ENCODE measurements at regions not wholly inside any gene's neighbourhood (a gene's known extent, or its start where the extent isn't known, plus 50 kb on each side); places are given as distances from the start of the nearest gene placed in this dataset.
"Not testable (repeated sequence)": the region's sequence is repeated elsewhere in the genome, so short reads cannot be mapped to it uniquely, and the experiment has no call there.

DNA sequence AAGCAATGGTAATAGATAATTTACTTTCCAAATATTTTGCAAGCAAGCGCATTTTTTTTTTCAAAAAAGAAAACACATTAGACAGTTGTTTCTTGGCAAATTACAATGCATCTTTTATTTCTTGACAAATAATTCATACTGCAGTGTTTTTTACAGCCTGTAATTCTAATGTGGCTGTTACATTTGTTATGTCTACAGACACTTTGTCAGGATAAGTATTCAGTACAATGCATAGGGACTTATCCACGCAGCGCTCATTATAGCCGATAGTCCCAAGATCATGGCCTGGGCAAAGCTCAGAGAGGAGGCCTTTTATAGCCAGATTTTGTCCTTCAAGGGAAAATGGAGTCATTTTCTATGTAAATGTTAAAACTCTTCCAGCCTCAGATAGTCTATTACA lies 123.0 kb upstream of the FANCL start:
- in situ Hi-C loops (cut with HindIII; ENCODE audit: low sequenced_read_pairs), result no loop called here
- no peak for DNase-seq (ENCODE audit: low spot score)

GRCh38 chr2:58358026-58358425 lies 116.9 kb upstream of the FANCL start:
- no peak for DNase-seq (ENCODE audit: low spot score)
- in situ Hi-C loops (cut with HindIII; ENCODE audit: low sequenced_read_pairs), result no loop called here

DNA sequence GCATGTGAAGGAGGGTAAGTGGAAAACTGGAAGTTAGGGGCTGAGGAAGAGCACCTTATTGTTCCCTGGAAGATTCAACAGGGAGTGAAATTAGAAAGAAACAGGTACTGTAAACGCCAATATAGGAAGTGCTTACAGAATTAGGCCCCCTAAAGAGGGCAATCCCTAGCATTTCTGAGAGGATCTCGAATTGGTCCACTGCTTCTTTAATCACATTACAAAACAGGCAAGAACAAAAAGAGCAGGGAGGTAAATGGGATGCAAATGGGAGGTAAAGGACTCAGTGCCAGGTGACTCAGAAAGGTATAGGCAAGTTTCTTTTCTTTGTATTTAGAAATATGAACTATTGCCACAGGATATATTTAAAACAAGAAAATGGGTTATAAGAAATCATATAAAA lies 116.4 kb upstream of the FANCL start:
- in situ Hi-C loops (cut with HindIII; ENCODE audit: low sequenced_read_pairs), result no loop called here
- no peak for DNase-seq (ENCODE audit: low spot score)

- in situ Hi-C loops (cut with HindIII; ENCODE audit: low sequenced_read_pairs), result no loop called here
- no peak for DNase-seq (ENCODE audit: low spot score)
Observed at GRCh38 chr2:58354230-58354629, 113.1 kb upstream of the FANCL start.

- no peak for DNase-seq (ENCODE audit: low spot score)
- in situ Hi-C loops (cut with HindIII; ENCODE audit: low sequenced_read_pairs), result no loop called here
Observed at GRCh38 chr2:58350484-58350883, 109.4 kb upstream of the FANCL start.

DNA sequence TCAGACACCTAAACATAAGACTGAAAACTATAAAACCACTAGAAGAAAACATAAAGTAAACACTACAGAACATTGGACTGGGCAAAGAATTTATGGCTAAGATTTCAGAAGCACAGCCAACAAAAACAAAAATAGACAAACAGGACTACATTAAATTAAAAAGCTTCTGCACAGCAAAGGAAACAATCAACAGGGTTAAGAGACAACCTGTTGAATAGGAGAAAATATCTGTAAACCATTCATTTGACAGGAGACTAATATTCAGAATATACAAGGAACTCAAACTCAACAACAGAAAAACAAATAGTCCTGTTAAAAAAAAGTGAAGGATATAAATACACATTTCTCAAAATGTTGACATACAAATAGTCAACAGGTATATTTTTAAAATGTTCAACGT lies 106.7 kb upstream of the FANCL start:
- DNase-seq (ENCODE audit: low spot score), result no peak
- in situ Hi-C loops (cut with HindIII; ENCODE audit: low sequenced_read_pairs), result no loop called here

- DNase-seq (ENCODE audit: low spot score), result no peak
- in situ Hi-C loops (cut with HindIII; ENCODE audit: low sequenced_read_pairs), result no loop called here
Observed at GRCh38 chr2:58341047-58341446, 99.9 kb upstream of the FANCL start.

- in situ Hi-C loops (cut with HindIII; ENCODE audit: low sequenced_read_pairs), result no loop called here
- DNase-seq (ENCODE audit: low spot score), result no peak
Observed at GRCh38 chr2:58339548-58340243, 98.6 kb upstream of the FANCL start.

DNA sequence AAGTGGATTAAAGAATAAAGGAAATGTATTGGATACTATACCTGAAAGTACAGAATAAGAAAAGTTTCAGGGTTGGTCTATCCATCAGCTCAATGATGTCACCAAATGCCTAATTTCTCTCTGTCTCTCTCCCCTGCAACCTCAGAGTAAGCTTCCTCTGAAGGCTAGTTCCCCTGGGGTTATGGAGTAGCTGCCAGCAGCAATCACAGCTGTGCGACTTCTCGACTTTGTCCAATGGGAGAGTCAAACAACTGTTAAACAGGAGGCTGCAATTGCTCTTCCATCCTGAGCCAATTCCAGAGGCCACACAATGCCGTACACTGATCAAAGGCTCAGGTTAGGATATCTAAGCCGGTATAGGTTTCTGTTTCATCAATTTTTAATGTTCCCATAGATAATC lies 95.3 kb upstream of the FANCL start:
- in situ Hi-C loops (cut with HindIII; ENCODE audit: low sequenced_read_pairs), result no loop called here
- DNase-seq (ENCODE audit: low spot score), result no peak

DNA sequence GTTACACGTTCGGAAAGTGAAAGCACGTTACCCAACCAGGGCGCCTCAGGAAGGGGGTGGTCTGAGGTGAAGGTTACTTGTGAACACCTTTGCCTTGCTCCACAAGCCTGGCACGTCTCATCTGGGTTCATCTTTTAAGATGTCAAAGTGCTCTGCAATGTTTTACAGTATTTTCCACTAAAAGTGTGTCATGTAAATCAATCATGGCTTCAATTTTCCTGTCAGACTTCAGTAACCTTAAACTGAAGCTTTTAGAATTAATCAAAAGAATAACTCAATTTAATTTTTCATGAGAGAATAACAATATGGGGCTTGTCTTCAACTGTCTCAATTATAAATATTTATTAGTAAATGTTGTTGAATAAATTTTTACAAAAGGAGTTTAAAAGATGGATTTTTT lies 93.3 kb upstream of the FANCL start:
- no peak for DNase-seq (ENCODE audit: low spot score)
- in situ Hi-C loops (cut with HindIII; ENCODE audit: low sequenced_read_pairs), result no loop called here

- DNase-seq (ENCODE audit: low spot score); in situ Hi-C loops (cut with HindIII; ENCODE audit: low sequenced_read_pairs): not testable (repeated sequence)
Observed at GRCh38 chr2:58325296-58325895, 84.3 kb upstream of the FANCL start.

GRCh38 chr2:58319481-58319880 lies 78.4 kb upstream of the FANCL start:
- in situ Hi-C loops (cut with HindIII; ENCODE audit: low sequenced_read_pairs), result no loop called here

DNA sequence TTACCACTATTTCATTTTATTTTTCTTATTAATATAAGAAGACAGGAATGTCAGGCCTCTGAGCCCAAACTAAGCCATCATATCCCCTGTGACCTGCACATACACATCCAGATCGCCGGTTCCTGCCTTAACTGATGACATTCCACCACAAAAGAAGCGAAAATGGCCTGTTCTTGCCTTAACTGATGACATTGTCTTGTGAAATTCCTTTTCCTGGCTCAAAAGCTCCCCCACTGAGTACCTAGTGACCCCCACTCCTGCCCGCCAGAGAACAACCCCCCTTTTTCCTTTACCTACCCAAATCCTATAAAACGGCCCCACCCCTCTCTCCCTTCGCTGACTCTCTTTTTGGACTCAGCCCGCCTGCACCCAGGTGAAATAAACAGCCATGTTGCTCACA lies 77.8 kb upstream of the FANCL start:
- DNase-seq (ENCODE audit: low spot score); in situ Hi-C loops (cut with HindIII; ENCODE audit: low sequenced_read_pairs): not testable (repeated sequence)

More at GRCh38 chr2:58319481-58319880, 78.4 kb upstream of the FANCL start:
- no peak for DNase-seq (ENCODE audit: low spot score)

GRCh38 chr2:58313926-58314325 lies 72.8 kb upstream of the FANCL start:
- in situ Hi-C loops (cut with HindIII; ENCODE audit: low sequenced_read_pairs), result no loop called here
- DNase-seq (ENCODE audit: low spot score), result no peak

DNA sequence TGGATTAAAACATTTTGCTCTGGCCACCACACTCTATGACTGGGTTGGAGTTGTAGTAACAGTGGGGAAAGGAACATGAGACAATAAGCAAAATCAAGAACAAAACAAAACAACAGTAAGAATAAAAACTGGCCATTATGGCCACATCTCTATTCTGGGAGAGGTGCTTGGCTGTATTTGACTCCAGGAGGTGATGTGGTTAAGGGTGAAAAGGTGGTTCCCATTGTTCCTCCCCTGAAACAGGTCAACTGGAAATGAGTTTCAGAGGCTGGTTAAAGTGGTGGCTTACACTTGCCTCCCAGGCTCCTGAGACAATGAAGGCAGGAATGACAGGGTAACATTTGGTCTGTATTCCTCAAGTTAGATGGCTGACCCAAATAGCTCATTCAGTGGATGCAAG lies 67.3 kb upstream of the FANCL start:
- no peak for DNase-seq (ENCODE audit: low spot score)
- in situ Hi-C loops (cut with HindIII; ENCODE audit: low sequenced_read_pairs), result no loop called here

DNA sequence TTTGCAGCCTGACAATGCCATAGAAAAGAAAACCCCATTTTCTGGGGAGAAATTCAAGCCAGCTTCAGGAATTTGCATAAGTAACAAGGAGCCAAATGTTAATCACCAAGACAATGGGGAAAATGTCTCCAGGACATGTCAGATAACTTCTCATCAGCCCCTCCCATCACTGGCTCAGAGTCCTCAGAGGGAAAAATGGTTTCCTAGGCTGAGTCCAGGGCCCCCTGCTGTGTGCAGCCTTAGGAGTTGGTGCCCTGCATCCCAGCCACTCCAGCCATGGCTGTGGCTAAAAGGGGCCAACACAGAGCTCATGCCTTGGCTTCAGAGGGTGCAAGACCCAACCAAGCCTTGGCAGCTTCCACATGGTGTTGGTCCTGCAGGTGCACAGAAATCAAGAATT lies 63.7 kb upstream of the FANCL start:
- DNase-seq (ENCODE audit: low spot score), result no peak
- in situ Hi-C loops (cut with HindIII; ENCODE audit: low sequenced_read_pairs), result no loop called here

- in situ Hi-C loops (cut with HindIII; ENCODE audit: low sequenced_read_pairs), result no loop called here
- DNase-seq (ENCODE audit: low spot score), result no peak
Observed at GRCh38 chr2:58299123-58299522, 58.0 kb upstream of the FANCL start.

GRCh38 chr2:58293056-58293455 lies 51.9 kb upstream of the FANCL start:
- in situ Hi-C loops (cut with HindIII; ENCODE audit: low sequenced_read_pairs), result no loop called here
- DNase-seq (ENCODE audit: low spot score), result no peak

DNA sequence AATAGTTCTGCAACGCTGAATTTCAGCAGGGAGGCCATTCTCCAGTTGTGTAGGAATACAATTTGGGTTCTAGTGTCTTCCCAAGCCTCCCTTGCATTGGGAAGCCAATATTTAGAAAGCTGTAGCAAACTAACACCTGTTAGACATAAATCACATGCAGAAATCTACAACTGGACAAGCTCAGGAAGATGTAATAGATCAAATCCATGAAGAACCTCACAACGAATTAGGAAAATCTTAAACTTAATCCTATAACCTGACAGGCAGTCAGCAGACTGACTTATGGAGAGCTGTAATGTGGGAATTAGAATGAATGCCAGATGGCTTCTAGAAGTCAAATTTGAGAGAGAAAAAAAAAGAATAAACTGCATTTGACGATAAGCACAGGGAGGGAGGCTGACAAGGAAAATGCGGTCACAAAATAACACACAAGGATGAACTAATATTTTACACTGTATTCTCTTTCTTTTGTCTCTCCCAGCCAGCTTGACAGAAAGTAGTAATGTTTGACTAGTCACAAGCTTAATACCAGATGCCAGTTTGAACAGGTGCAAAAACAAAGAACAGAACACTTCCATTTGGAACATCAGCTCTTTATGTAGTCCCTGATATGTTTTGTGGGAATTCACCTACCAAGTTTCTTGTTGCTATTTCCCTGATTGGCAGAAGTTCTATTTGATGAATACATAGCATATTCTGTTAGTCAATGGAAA lies 50.8 kb upstream of the FANCL start:
- in situ Hi-C loops (cut with HindIII; ENCODE audit: low sequenced_read_pairs), result no loop called here
- no peak for DNase-seq (ENCODE audit: low spot score)
